H1 (cell line): ENCODE measurements at regions not wholly inside any gene's neighbourhood (a gene's known extent, or its start where the extent isn't known, plus 50 kb on each side); places are given as distances from the start of the nearest gene placed in this dataset.

Source experiments
- CTCF ChIA-PET: fragments of 300-600 bp; sonication (Branson Sonifier 250); formaldehyde crosslinking; loops from one replicate; lab custom pipeline; 2021; ENCODE audit not compliant: partially characterized antibody; lab: Charles Lee
- POLR2A ChIA-PET: fragments of 300-600 bp; sonication (Branson Sonifier 250); formaldehyde crosslinking; loops from one replicate; lab custom pipeline; 2021; ENCODE audit warnings: inconsistent platforms; ENCODE audit not compliant: partially characterized antibody; lab: Charles Lee
- DNase-seq, 2 experiments: peaks; one replicate each; pipeline versions ENCODE4 v3.0.0 to v3.0.0-alpha.2; 2010 to 2022; ENCODE audit warnings: low spot score in 2 of 2, low read depth in 1 of 2, mixed read lengths in 1 of 2
- FAIRE-seq: peaks from 2 replicates; lab custom pipeline; 2011; peaks lifted over from hg19 to GRCh38; lab: Jason Lieb, UNC
- H2AFZ ChIP-seq: 2 replicates; pipeline ENCODE4 v1.8.1; 2012; ENCODE audit warnings: low read length, inconsistent platforms
- H2AK5ac ChIP-seq: 2 replicates; pipeline ENCODE4 v1.6.1; 2013; ENCODE audit warnings: low read depth, low read length
- H2BK120ac ChIP-seq: replicated peaks from 2 replicates; pipeline ENCODE3; 2013; ENCODE audit warnings: low read depth, low read length, inconsistent platforms
- H2BK12ac ChIP-seq: 2 replicates; pipeline ENCODE4 v1.6.1; 2013; ENCODE audit warnings: low read depth, low read length
- H2BK15ac ChIP-seq: 2 replicates; pipeline ENCODE4 v1.6.1; 2013; ENCODE audit warnings: low read length
- H2BK20ac ChIP-seq: 2 replicates; pipeline ENCODE4 v1.6.1; 2013; ENCODE audit warnings: low read length
- H2BK5ac ChIP-seq: 2 replicates; pipeline ENCODE4 v1.6.1; 2013; ENCODE audit warnings: low read depth, low read length
- H3K14ac ChIP-seq: 2 replicates; pipeline ENCODE4 v1.6.1; 2013; ENCODE audit warnings: inconsistent platforms; ENCODE audit not compliant: insufficient read length
- H3K18ac ChIP-seq: 2 replicates; pipeline ENCODE4 v1.6.1; 2013; ENCODE audit warnings: low read length; ENCODE audit errors: extremely low read depth
- H3K23ac ChIP-seq: 2 replicates; pipeline ENCODE4 v1.6.1; 2013; ENCODE audit warnings: inconsistent platforms; ENCODE audit not compliant: insufficient read length
- H3K23me2 ChIP-seq: 2 replicates; pipeline ENCODE4 v1.6.1; 2013; ENCODE audit warnings: low read depth, low read length
- H3K27ac ChIP-seq: 2 replicates; pipeline ENCODE4 v1.6.1; 2011; ENCODE audit warnings: low read depth, low read length, inconsistent platforms
- H3K27me3 ChIP-seq, 4 experiments: replicated peaks in 1 of 4; 1 replicate in 1 of 4; 2 replicates in 3 of 4; pipeline versions ENCODE4 v1.6.1 to v1.8.1; 2011 to 2013; ENCODE audit warnings: low read length in 3 of 4, mild to moderate bottlenecking in 3 of 4, inconsistent platforms in 2 of 4, mixed read lengths in 2 of 4, moderate library complexity in 1 of 4; ENCODE audit not compliant: control insufficient read depth in 3 of 4, insufficient read depth in 3 of 4; ENCODE audit errors: extremely low read depth in 1 of 4
- H3K36me3 ChIP-seq, 4 experiments: 2 replicates each; pipeline versions ENCODE4 v1.6.1 to v1.8.1; 2011 to 2013; ENCODE audit warnings: mild to moderate bottlenecking in 4 of 4, low read length in 3 of 4, moderate library complexity in 2 of 4, control low read depth in 1 of 4, inconsistent platforms in 1 of 4; ENCODE audit not compliant: insufficient read depth in 4 of 4, control insufficient read depth in 2 of 4
- H3K4ac ChIP-seq: replicated peaks from 2 replicates; pipeline ENCODE3; 2013; ENCODE audit warnings: low read length, low read depth, mixed read lengths, inconsistent platforms; ENCODE audit not compliant: insufficient read length
- H3K4me1 ChIP-seq, 4 experiments: replicated peaks in 1 of 4; 1 replicate in 1 of 4; 2 replicates in 3 of 4; pipeline versions ENCODE4 v1.6.1 to v1.8.1; 2011 to 2013; ENCODE audit warnings: low read length in 3 of 4, inconsistent platforms in 2 of 4, mixed read lengths in 1 of 4; ENCODE audit not compliant: insufficient read depth in 4 of 4, control insufficient read depth in 3 of 4
- H3K4me2 ChIP-seq, 2 experiments: 2 replicates each; pipeline versions ENCODE4 v1.6.1 to v1.8.1; 2011 to 2013; ENCODE audit warnings: low read depth in 2 of 2, low read length in 2 of 2, control low read depth in 1 of 2, inconsistent platforms in 1 of 2, mild to moderate bottlenecking in 1 of 2; ENCODE audit not compliant: insufficient read depth in 1 of 2
- H3K4me3 ChIP-seq, 4 experiments: fragments of 200-600, 300-600 bp in 1 of 4; sonication (generic), shearing (Covaris generic), sonication (Bioruptor Twin) in 1 of 4; 2 replicates each; pipeline versions ENCODE4 v1.5.1 to v1.8.1; 2011 to 2016; ENCODE audit warnings: low read length in 4 of 4, low read depth in 3 of 4, control low read depth in 2 of 4, inconsistent platforms in 2 of 4, mild to moderate bottlenecking in 2 of 4, mixed read lengths in 1 of 4, moderate library complexity in 1 of 4; ENCODE audit not compliant: insufficient read depth in 2 of 4; ENCODE audit errors: extremely low read depth in 1 of 4
- H3K56ac ChIP-seq: replicated peaks from 2 replicates; pipeline ENCODE3; 2013; ENCODE audit warnings: low read depth, mild to moderate bottlenecking, mixed read lengths, low read length, inconsistent platforms; ENCODE audit not compliant: insufficient read length
- H3K79me1 ChIP-seq: 2 replicates; pipeline ENCODE4 v1.6.1; 2013; ENCODE audit warnings: low read depth, low read length, control low read depth
- H3K79me2 ChIP-seq, 2 experiments: 2 replicates each; pipeline versions ENCODE4 v1.6.1 to v1.8.1; 2012 to 2013; ENCODE audit warnings: low read length in 2 of 2, mild to moderate bottlenecking in 2 of 2, inconsistent platforms in 1 of 2; ENCODE audit not compliant: insufficient read depth in 2 of 2, control insufficient read depth in 1 of 2
- H3K9ac ChIP-seq, 4 experiments: replicated peaks in 1 of 4; 1 replicate in 1 of 4; 2 replicates in 3 of 4; pipeline versions ENCODE4 v1.6.1 to v1.8.1; 2011 to 2013; ENCODE audit warnings: low read depth in 3 of 4, low read length in 3 of 4, control low read depth in 2 of 4, mild to moderate bottlenecking in 2 of 4, moderate library complexity in 2 of 4, inconsistent platforms in 1 of 4; ENCODE audit errors: extremely low read depth in 1 of 4
- H3K9me3 ChIP-seq, 2 experiments: 2 replicates each; pipeline versions ENCODE4 v1.6.1 to v1.8.1; 2012 to 2013; ENCODE audit warnings: mild to moderate bottlenecking in 2 of 2, moderate library complexity in 2 of 2, control low read depth in 1 of 2, inconsistent platforms in 1 of 2, low read depth in 1 of 2, low read length in 1 of 2, mixed read lengths in 1 of 2; ENCODE audit not compliant: insufficient read depth in 2 of 2
- H4K20me1 ChIP-seq, 2 experiments: replicated peaks in 1 of 2; 2 replicates each; pipeline versions ENCODE3 to v1.8.1; 2011 to 2013; ENCODE audit warnings: inconsistent platforms in 2 of 2, low read length in 2 of 2, mild to moderate bottlenecking in 1 of 2; ENCODE audit not compliant: insufficient read depth in 2 of 2, control insufficient read depth in 1 of 2
- H4K5ac ChIP-seq: 2 replicates; pipeline ENCODE4 v1.6.1; 2013; ENCODE audit warnings: low read length, low read depth, mixed read lengths, inconsistent platforms; ENCODE audit not compliant: insufficient read length
- H4K8ac ChIP-seq: 2 replicates; pipeline ENCODE4 v1.8.0; 2013; ENCODE audit warnings: mild to moderate bottlenecking, moderate library complexity, low read length, inconsistent platforms; ENCODE audit not compliant: insufficient read depth; ENCODE audit errors: extremely low read depth
- H4K91ac ChIP-seq: replicated peaks from 2 replicates; pipeline ENCODE3; 2013; ENCODE audit warnings: low read length, mixed read lengths, inconsistent platforms; ENCODE audit not compliant: insufficient read length
- CEBPB ChIP-seq: IDR thresholded peaks from 2 replicates; pipeline ENCODE4 v1.6.1; 2012; ENCODE audit warnings: low read depth, low read length
- CTCF ChIP-seq, 3 experiments: IDR thresholded peaks; 1 replicate in 2 of 3; 2 replicates in 1 of 3; pipeline versions ENCODE4 v1.5.1 to v1.6.1; 2011; ENCODE audit warnings: low read length in 3 of 3, mild to moderate bottlenecking in 3 of 3, inconsistent platforms in 2 of 3, low read depth in 1 of 3, moderate library complexity in 1 of 3; ENCODE audit not compliant: insufficient read depth in 1 of 3; ENCODE audit errors: control extremely low read depth in 1 of 3
- E2F6 ChIP-seq: IDR thresholded peaks from 2 replicates; pipeline ENCODE4 v1.6.1; 2012; ENCODE audit warnings: inconsistent platforms
- KDM4A ChIP-seq: IDR thresholded peaks from one replicate; pipeline ENCODE4 v1.7.1; 2012; ENCODE audit warnings: low read depth, mild to moderate bottlenecking, moderate library complexity, low read length, inconsistent platforms; ENCODE audit not compliant: severe bottlenecking
- POLR2AphosphoS5 ChIP-seq: IDR thresholded peaks from 2 replicates; pipeline ENCODE4 v1.6.1; 2011; ENCODE audit warnings: low read depth, low read length
- RBBP5 ChIP-seq: IDR thresholded peaks from 2 replicates; pipeline ENCODE4 v1.7.1; 2012; ENCODE audit warnings: low read depth, mild to moderate bottlenecking, inconsistent platforms, low read length, moderate library complexity, borderline replicate concordance
- SP1 ChIP-seq: IDR thresholded peaks from 2 replicates; pipeline ENCODE4 v1.6.1; 2011; ENCODE audit warnings: low read depth, low read length
- SP2 ChIP-seq: IDR thresholded peaks from 2 replicates; pipeline ENCODE4 v1.6.1; 2012; ENCODE audit warnings: mild to moderate bottlenecking, low read length, inconsistent platforms
- SRF ChIP-seq: IDR thresholded peaks from 2 replicates; pipeline ENCODE4 v1.6.1; 2011; ENCODE audit warnings: mild to moderate bottlenecking, low read depth, low read length, moderate library complexity
- USF2 ChIP-seq: IDR thresholded peaks from 2 replicates; pipeline ENCODE4 v1.6.1; 2011; ENCODE audit warnings: low read length, improper control_type of control experiment
- whole genome bisulfite sequencing, 2 experiments: shearing (Covaris generic) in 1 of 2; methylation state at CpG; one replicate each; pipeline versions ENCODE4 v1.1.6 to v1.1.7; 2013 to 2015; ENCODE audit warnings: low lambda C conversion rate in 2 of 2, mixed read lengths in 2 of 2, inconsistent platforms in 1 of 2, low coverage in 1 of 2, missing lambda C conversion rate in 1 of 2; ENCODE audit not compliant: insufficient replicate concordance in 2 of 2, insufficient coverage in 1 of 2, insufficient read length in 1 of 2; ENCODE audit errors: extremely low coverage in 1 of 2, missing lambda C conversion rate in 1 of 2; 5-methylcytosine and 5-hydroxymethylcytosine counted together

GRCh38 chr20:23224806-23225205 lies 125.8 kb upstream of the NXT1 start:
- Histone ChIP-seq H3K4me2 (no peak overlapping the region), H4K5ac (no peak overlapping the region), H3K18ac (no peak overlapping the region), H3K9me3 (no peaks in the 10 kb centered on the region), H2BK12ac (no peak overlapping the region), H3K27ac (no peak overlapping the region), H3K36me3 (no peaks in the 10 kb centered on the region), H2BK20ac (no peak overlapping the region), H3K27me3 (no peaks in the 10 kb centered on the region), H4K91ac (no peak overlapping the region), H3K56ac (no peak overlapping the region), H3K14ac (no peak overlapping the region), H3K9ac (no peak overlapping the region), H2BK15ac (no peak overlapping the region), H3K4me1 (no peaks in the 10 kb centered on the region), H2AFZ (no peak overlapping the region), H4K8ac (no peak overlapping the region), H3K4ac (no peak overlapping the region), H2BK5ac (no peak overlapping the region), H3K4me3 (no peak overlapping the region), H3K79me2 (no peaks in the 10 kb centered on the region), H2BK120ac (no peak overlapping the region), H3K23me2 (no peaks in the 10 kb centered on the region), H3K23ac (no peak overlapping the region), H4K20me1 (no peaks in the 10 kb centered on the region), H3K79me1 (no peaks in the 10 kb centered on the region), H2AK5ac (no peak overlapping the region)
- DNase-seq (no peak), FAIRE-seq (no peak)
- 88% methylated on average over 5 of the region's 5 CpGs; no CpG with 5 or more reads in 1 of the 2 experiments for WGBS, 2 experiments
- POLR2A ChIA-PET, result no interaction called here
- CTCF ChIA-PET, result interaction anchor here (0.6 to 3.0 kb wide), 6 partner anchors 10 to 307 kb away, joined by 3 to 17 read pairs (median 6); no protein-coding TSS in a partner anchor
- no peak for TF ChIP-seq SRF
- TF ChIP-seq SP1, result no peak
- no peak for TF ChIP-seq E2F6
- no peak for TF ChIP-seq CEBPB
- TF ChIP-seq POLR2AphosphoS5, result no peak
- no peak for TF ChIP-seq KDM4A
- no peak for TF ChIP-seq RBBP5
- TF ChIP-seq USF2, result no peak
- TF ChIP-seq SP2, result no peak
- TF ChIP-seq CTCF (IDR thresholded peaks at IDR 0.05; ENCODE audit: control extremely low read depth in 1 of 3, insufficient read depth in 1 of 3, low read depth in 1 of 3, low read length in 3 of 3), result no peak
